A673 (cell line): ENCODE measurements at regions not wholly inside any gene's neighbourhood (a gene's known extent, or its start where the extent isn't known, plus 50 kb on each side); places are given as distances from the start of the nearest gene placed in this dataset.

Experiments
- BruUV-seq: library from RNA; stranded (reverse); fragments of 400-500 nt; replicated peaks from 2 replicates; lab custom pipeline; 2021; lab: Mats Ljungman, UMichigan
- CTCF ChIA-PET: fragments of 300-600 bp; sonication (Branson Sonifier 250); formaldehyde crosslinking; loops from one replicate; lab custom pipeline; 2022; ENCODE audit warnings: antibody characterized with exemption; lab: Charles Lee
- POLR2A ChIA-PET: fragments of 300-600 bp; sonication (Branson Sonifier 250); formaldehyde crosslinking; loops from one replicate; lab custom pipeline; 2022; ENCODE audit warnings: antibody characterized with exemption; ENCODE audit not compliant: low non-redundant PET; lab: Charles Lee
- DNase-seq: peaks from one replicate; pipeline ENCODE4 v3.0.0-alpha.2; 2015; ENCODE audit warnings: low spot score
- H3K27ac ChIP-seq: fragments of 200-600 bp; sonication (generic); 2 replicates; pipeline ENCODE4 v1.5.1; 2016; ENCODE audit warnings: mixed run types, low read depth, mild to moderate bottlenecking, mixed read lengths, antibody characterized with exemption, low read length; ENCODE audit not compliant: poor library complexity, severe bottlenecking
- H3K27me3 ChIP-seq: fragments of 200-600 bp; sonication (generic); replicated peaks from 2 replicates; pipeline ENCODE4 v1.6.1; 2017; ENCODE audit warnings: mixed run types, low read depth, mild to moderate bottlenecking, mixed read lengths, antibody characterized with exemption, low read length; ENCODE audit not compliant: insufficient read depth, poor library complexity
- H3K36me3 ChIP-seq: fragments of 200-600 bp; sonication (generic); 2 replicates; pipeline ENCODE4 v1.6.1; 2016; ENCODE audit warnings: mixed run types, mild to moderate bottlenecking, mixed read lengths, antibody characterized with exemption, low read length; ENCODE audit not compliant: insufficient read depth, poor library complexity, severe bottlenecking
- H3K4me1 ChIP-seq: fragments of 200-600 bp; sonication (generic); 2 replicates; pipeline ENCODE4 v1.6.1; 2017; ENCODE audit warnings: mixed run types, mild to moderate bottlenecking, mixed read lengths, antibody characterized with exemption, low read length; ENCODE audit not compliant: insufficient read depth, poor library complexity, severe bottlenecking
- H3K4me3 ChIP-seq: fragments of 200-600 bp; sonication (generic); 2 replicates; pipeline ENCODE4 v1.5.1; 2016; ENCODE audit warnings: low read depth, mixed run types, mild to moderate bottlenecking, mixed read lengths, low read length; ENCODE audit not compliant: poor library complexity, severe bottlenecking
- H3K9me3 ChIP-seq: fragments of 200-600 bp; sonication (generic); 2 replicates; pipeline ENCODE4 v1.6.1; 2016; ENCODE audit warnings: mixed run types, low read depth, mild to moderate bottlenecking, mixed read lengths, antibody characterized with exemption, low read length; ENCODE audit not compliant: poor library complexity, severe bottlenecking
- CTCF ChIP-seq: fragments of 300-800, 200-600 bp; sonication (generic); conservative IDR thresholded peaks from 2 replicates; pipeline ENCODE4 v1.5.1; 2017; ENCODE audit warnings: low read depth, mild to moderate bottlenecking, antibody characterized with exemption, low read length, moderate library complexity, mixed read lengths
- EZH2 ChIP-seq: fragments of 200-600 bp; sonication (generic); IDR thresholded peaks from 2 replicates; pipeline ENCODE4 v1.6.1; 2017; ENCODE audit warnings: borderline replicate concordance, low read depth, mild to moderate bottlenecking, mixed read lengths, antibody characterized with exemption, low read length; ENCODE audit not compliant: poor library complexity, severe bottlenecking
- intact Hi-C: fragments of 100-400 bp; cut with micrococcal nuclease; formaldehyde crosslinking; loops from one replicate; pipeline ENCODE4 v1.10.0; 2022; ENCODE audit not compliant: unreplicated experiment

GRCh38 chr5:155554500-155554899 is 540.9 kb downstream of the KIF4B start:
- BruUV-seq = no TSS peak
- Histone ChIP-seq H3K4me1 (no peaks in the 10 kb centered on the region), H3K4me3 (no peak overlapping the region), H3K27me3 (peaks cover 4% of the 10 kb centered on the region), H3K36me3 (no peaks in the 10 kb centered on the region), H3K27ac (no peak overlapping the region), H3K9me3 (no peaks in the 10 kb centered on the region)
- no peak for DNase-seq
- intact Hi-C loops = no loop called here
- ChIA-PET POLR2A (no interaction called here), CTCF (no interaction called here)
- TF ChIP-seq CTCF = no peak
- no peak for TF ChIP-seq EZH2

GRCh38 chr5:155556222-155556621 is 542.7 kb downstream of the KIF4B start:
- Histone ChIP-seq H3K4me3 (no peak overlapping the region), H3K9me3 (no peaks in the 10 kb centered on the region), H3K36me3 (no peaks in the 10 kb centered on the region), H3K27me3 (peaks cover 4% of the 10 kb centered on the region), H3K4me1 (no peaks in the 10 kb centered on the region), H3K27ac (no peak overlapping the region)
- DNase-seq = no peak
- TF ChIP-seq EZH2 = no peak
- TF ChIP-seq CTCF = no peak
- intact Hi-C loops = no loop called here
- no TSS peak for BruUV-seq
- POLR2A ChIA-PET = no interaction called here
- CTCF ChIA-PET = no interaction called here

- TF ChIP-seq CTCF = no peak
- no peak for TF ChIP-seq EZH2
- no TSS peak for BruUV-seq
- Histone ChIP-seq H3K4me3 (no peak overlapping the region), H3K27me3 (peaks cover 4% of the 10 kb centered on the region), H3K36me3 (no peaks in the 10 kb centered on the region), H3K9me3 (no peaks in the 10 kb centered on the region), H3K4me1 (no peaks in the 10 kb centered on the region), H3K27ac (no peak overlapping the region)
- POLR2A ChIA-PET = no interaction called here
- CTCF ChIA-PET = no interaction called here
- no peak for DNase-seq
- intact Hi-C loops = no loop called here
Observed at GRCh38 chr5:155556700-155557099, 543.1 kb downstream of the KIF4B start.
